ENCODE measurements at regions not wholly inside any gene's neighbourhood (a gene's known extent, or its start where the extent isn't known, plus 50 kb on each side); places are given as distances from the start of the nearest gene placed in this dataset.

- no peak for TF ChIP-seq CTCF (IDR thresholded peaks at IDR 0.05; ENCODE audit: poor library complexity)
- TF ChIP-seq EZH2 (IDR thresholded peaks at IDR 0.05; ENCODE audit: borderline replicate concordance), result no peak
These were observed 350.0 kb upstream of the ISL1 start for GRCh38 chr5:51033215-51033614.

Measured in hepatocyte (in vitro differentiated cells).